ENCODE measurements at regions not wholly inside any gene's neighbourhood (a gene's known extent, or its start where the extent isn't known, plus 50 kb on each side); places are given as distances from the start of the nearest gene placed in this dataset.

GRCh38 chr6:133805876-133806275 lies 83.0 kb upstream of the TCF21 start:
- no peak for DNase-seq (ENCODE audit: low spot score)
- H3K27ac ChIP-seq (ENCODE audit: extremely low read length, insufficient read depth, low read length), result no peak overlapping the region
- intact Hi-C loops (cut with micrococcal nuclease; ENCODE audit: unreplicated experiment), result no loop called here
- 4% methylated on average over 2 of the region's 2 CpGs for WGBS (ENCODE audit: low lambda C conversion rate)
- POLR2A ChIA-PET, result no interaction called here
- FAIRE-seq, result no peak
- CTCF ChIA-PET (ENCODE audit: low intra/inter-chr PET ratio, low total read pairs), result no interaction called here
- no TSS peak for BruUV-seq (replicated peaks)
- no peaks in the 10 kb centered on the region for H3K79me2 ChIP-seq (ENCODE audit: insufficient read depth, low read length)
- H2AFZ ChIP-seq (ENCODE audit: low read length), result no peak overlapping the region
- no peak for TF ChIP-seq ZNF775 (CRISPR knock-in tag; IDR thresholded peaks at IDR 0.05; ENCODE audit: borderline replicate concordance)
- no peak for TF ChIP-seq TAF1 (CRISPR knock-in tag; IDR thresholded peaks at IDR 0.05)
- TF ChIP-seq TCF7L2 (IDR thresholded peaks at IDR 0.05; ENCODE audit: low read depth, low read length), result no peak
- no peak for TF ChIP-seq ZBTB14 (CRISPR knock-in tag; IDR thresholded peaks at IDR 0.05)
- TF ChIP-seq GPN1 (CRISPR knock-in tag; IDR thresholded peaks at IDR 0.05; ENCODE audit: borderline replicate concordance), result no peak
- no peaks in the 10 kb centered on the region for H3K4me1 ChIP-seq (ENCODE audit: insufficient read depth, low read length)
- H3K4me3 ChIP-seq (replicated peaks in 1 of 3; ENCODE audit: insufficient read depth in 1 of 3, low read depth in 2 of 3, low read length in 3 of 3), result no peak overlapping the region
- in situ Hi-C loops (cut with HindIII; ENCODE audit: extremely low pct_ligation_motif_present, low pct_unique_long_range_greater_than_20kb), result no loop called here
- no peaks in the 10 kb centered on the region for H3K36me3 ChIP-seq (replicated peaks in 1 of 2; ENCODE audit: control insufficient read depth in 1 of 2, insufficient read depth in 2 of 2, low read length in 2 of 2)
- no peaks in the 10 kb centered on the region; the same call in 1 of the 2 replicates for H3K9me3 ChIP-seq (ENCODE audit: low read length)
- ATAC-seq, result no peak
- H3K27me3 ChIP-seq (ENCODE audit: control insufficient read depth in 1 of 2, insufficient read depth in 2 of 2, low read length in 2 of 2), result no peaks in the 10 kb centered on the region
- H3K9ac ChIP-seq (ENCODE audit: insufficient read depth, low read depth, low read length), result no peak overlapping the region
- H4K20me1 ChIP-seq (ENCODE audit: insufficient read depth, low read length), result no peaks in the 10 kb centered on the region
- H3K4me2 ChIP-seq (ENCODE audit: low read depth, low read length), result no peak overlapping the region

GRCh38 chr6:133806382-133807140 lies 82.4 kb upstream of the TCF21 start:
- Histone ChIP-seq H3K4me1 (ENCODE audit: insufficient read depth, low read length) (no peaks in the 10 kb centered on the region), H3K9me3 (ENCODE audit: low read length) (no peaks in the 10 kb centered on the region), H3K4me2 (ENCODE audit: low read depth, low read length) (no peak overlapping the region), H2AFZ (ENCODE audit: low read length) (no peak overlapping the region), H3K36me3 (replicated peaks in 1 of 2; ENCODE audit: control insufficient read depth in 1 of 2, insufficient read depth in 2 of 2, low read length in 2 of 2) (no peaks in the 10 kb centered on the region), H3K79me2 (ENCODE audit: insufficient read depth, low read length) (no peaks in the 10 kb centered on the region), H3K9ac (ENCODE audit: insufficient read depth, low read depth, low read length) (no peak overlapping the region), H3K27ac (ENCODE audit: extremely low read length, insufficient read depth, low read length) (no peak overlapping the region), H4K20me1 (ENCODE audit: insufficient read depth, low read length) (no peaks in the 10 kb centered on the region), H3K27me3 (ENCODE audit: control insufficient read depth in 1 of 2, insufficient read depth in 2 of 2, low read length in 2 of 2) (no peaks in the 10 kb centered on the region), H3K4me3 (replicated peaks in 1 of 3; ENCODE audit: insufficient read depth in 1 of 3, low read depth in 2 of 3, low read length in 3 of 3) (no peak overlapping the region)
- BruUV-seq (replicated peaks), result no TSS peak
- intact Hi-C loops (cut with micrococcal nuclease; ENCODE audit: unreplicated experiment) (no loop called here), in situ Hi-C loops (cut with HindIII; ENCODE audit: extremely low pct_ligation_motif_present, low pct_unique_long_range_greater_than_20kb) (no loop called here)
- no peak for FAIRE-seq
- no peak for DNase-seq (ENCODE audit: low spot score)
- no peak for ATAC-seq
- 0% methylated on average over 1 of the region's 1 CpG for WGBS (ENCODE audit: low lambda C conversion rate)
- POLR2A ChIA-PET, result no interaction called here
- CTCF ChIA-PET (ENCODE audit: low intra/inter-chr PET ratio, low total read pairs), result no interaction called here
- no peak for TF ChIP-seq ZNF558 (CRISPR knock-in tag; IDR thresholded peaks at IDR 0.05; ENCODE audit: borderline replicate concordance)
- TF ChIP-seq CCAR2 (optimal IDR thresholded peaks at IDR 0.05; ENCODE audit: low read depth, low read length), result no peak
- no peak for TF ChIP-seq ZNF510 (CRISPR knock-in tag; IDR thresholded peaks at IDR 0.05; ENCODE audit: low read depth)
- TF ChIP-seq ATF7 (IDR thresholded peaks at IDR 0.05), result peak; percentile 92
- TF ChIP-seq ATF7 (CRISPR knock-in tag; IDR thresholded peaks at IDR 0.05), result no peak
- TF ChIP-seq ZNF788 (CRISPR knock-in tag; IDR thresholded peaks at IDR 0.05; ENCODE audit: borderline replicate concordance), result no peak
- TF ChIP-seq CREB1 (IDR thresholded peaks at IDR 0.05), result peak; percentile 64
- TF ChIP-seq CREB1 (CRISPR knock-in tag; IDR thresholded peaks at IDR 0.05), result no peak
- no peak for TF ChIP-seq ZNF660 (CRISPR knock-in tag; IDR thresholded peaks at IDR 0.05; ENCODE audit: borderline replicate concordance, low read depth)
- no peak for TF ChIP-seq ZBTB3 (CRISPR knock-in tag; IDR thresholded peaks at IDR 0.05; ENCODE audit: borderline replicate concordance, low read depth)
- TF ChIP-seq FOSL1 (CRISPR knock-in tag; IDR thresholded peaks at IDR 0.05; ENCODE audit: borderline replicate concordance), result no peak
- no peak for TF ChIP-seq PCBP1 (IDR thresholded peaks at IDR 0.05; ENCODE audit: borderline replicate concordance, low read depth, low read length)
